Ovary (tissue), 7 donors: ENCODE measurements at regions not wholly inside any gene's neighbourhood (a gene's known extent, or its start where the extent isn't known, plus 50 kb on each side); places are given as distances from the start of the nearest gene placed in this dataset.

Experiments
- DNase-seq, 5 donors: peaks; one replicate each; pipeline ENCODE4 v3.0.0-alpha.2; 2019 to 2020
- H3K27ac ChIP-seq, 2 donors: fragments of 200-600 bp; one replicate each; pipeline versions ENCODE4 v1.5.1 to v1.8.0; 2019 to 2022
- H3K27me3 ChIP-seq: fragments of 200-600 bp; one replicate; pipeline ENCODE4 v1.8.0; 2022
- H3K36me3 ChIP-seq: fragments of 200-600 bp; sonication (generic); one replicate; pipeline ENCODE4 v1.5.1; 2019
- H3K4me1 ChIP-seq: one replicate; pipeline ENCODE4 v1.8.1; 2013; ENCODE audit warnings: mild to moderate bottlenecking, moderate library complexity; ENCODE audit not compliant: insufficient read depth
- H3K4me3 ChIP-seq: fragments of 200-600 bp; sonication (generic); one replicate; pipeline ENCODE4 v1.5.1; 2017
- H3K9me3 ChIP-seq, 2 donors: fragments of 200-600 bp in 1 of 2; sonication (generic) in 1 of 2; one replicate each; pipeline versions ENCODE4 v1.5.1 to v1.8.1; 2013 to 2019; ENCODE audit warnings: mild to moderate bottlenecking in 1 of 2, moderate library complexity in 1 of 2
- CTCF ChIP-seq, 3 donors: fragments of 450-650 bp in 2 of 3; fragments of 200-600 bp in 1 of 3; IDR thresholded peaks; one replicate each; pipeline versions ENCODE4 v1.5.1 to v1.8.0; 2016 to 2022; ENCODE audit warnings: antibody characterized with exemption in 3 of 3, mild to moderate bottlenecking in 1 of 3
- EP300 ChIP-seq: sonication (generic); formaldehyde crosslinking; IDR thresholded peaks from one replicate; pipeline ENCODE4 v1.6.1; 2017; ENCODE audit warnings: antibody characterized with exemption
- POLR2A ChIP-seq: fragments of 450-650 bp; IDR thresholded peaks from one replicate; pipeline ENCODE4 v1.6.1; 2017; ENCODE audit warnings: antibody characterized with exemption, mild to moderate bottlenecking, moderate library complexity
- WGBS, 3 donors: extraction: QIAGEN DNeasy Blood & Tissue Kit in 1 of 3; methylation state at CpG; one replicate each; pipeline versions ENCODE4 v1.1.5 to v1.1.7; 2013 to 2017; 5-methylcytosine and 5-hydroxymethylcytosine counted together
- intact Hi-C, 4 donors: fragments of 100-400 bp; cut with DNase I; formaldehyde crosslinking; loops; one replicate each; pipeline versions ENCODE4 v1.11.0 to v1.15.1; 2022 to 2023
- donor health status: DM: no; HTN: no; CAD: no; lungs with moderate emphysema.
- donor health status: DM: no; HTN: no; CAD: no.
- donor health status: Bipolar disorder and iron deficiency.
- donor health status: DM: no; HTN: no; CAD: no.
- donor health status: DM: yes; HTN: yes; CAD: no.

- H3K9me3 ChIP-seq, result no peaks in the 10 kb centered on the region
- intact Hi-C loops, result no loop called here
- no peaks in the 10 kb centered on the region for H3K36me3 ChIP-seq
- DNase-seq, result no peak
- no peak overlapping the region for H3K4me3 ChIP-seq
- H3K27ac ChIP-seq, result no peak overlapping the region
- 19 to 44% (median 32%) methylated on average over 2 of the region's 2 CpGs for WGBS, 3 donors
- no peaks in the 10 kb centered on the region for H3K4me1 ChIP-seq
- no peaks in the 10 kb centered on the region for H3K27me3 ChIP-seq
- no peak for TF ChIP-seq EP300
- TF ChIP-seq CTCF (IDR thresholded peaks at IDR 0.05), result no peak
- TF ChIP-seq POLR2A, result no peak
Observed at GRCh38 chrX:4841216-4841745, 1127.8 kb upstream of the PRKX start.

- Histone ChIP-seq H3K4me3 (no peak overlapping the region), H3K4me1 (no peaks in the 10 kb centered on the region), H3K27ac (no peak overlapping the region), H3K27me3 (no peaks in the 10 kb centered on the region), H3K36me3 (no peaks in the 10 kb centered on the region), H3K9me3 (no peaks in the 10 kb centered on the region)
- TF ChIP-seq POLR2A, result no peak
- no peak for TF ChIP-seq CTCF (IDR thresholded peaks at IDR 0.05)
- TF ChIP-seq EP300, result no peak
- no peak for DNase-seq
- WGBS, 3 donors, result 63 to 74% (median 72%) methylated on average over 1 of the region's 1 CpG
- intact Hi-C loops, result no loop called here
Observed at GRCh38 chrX:4831574-4831973, 1118.1 kb upstream of the PRKX start.

DNA sequence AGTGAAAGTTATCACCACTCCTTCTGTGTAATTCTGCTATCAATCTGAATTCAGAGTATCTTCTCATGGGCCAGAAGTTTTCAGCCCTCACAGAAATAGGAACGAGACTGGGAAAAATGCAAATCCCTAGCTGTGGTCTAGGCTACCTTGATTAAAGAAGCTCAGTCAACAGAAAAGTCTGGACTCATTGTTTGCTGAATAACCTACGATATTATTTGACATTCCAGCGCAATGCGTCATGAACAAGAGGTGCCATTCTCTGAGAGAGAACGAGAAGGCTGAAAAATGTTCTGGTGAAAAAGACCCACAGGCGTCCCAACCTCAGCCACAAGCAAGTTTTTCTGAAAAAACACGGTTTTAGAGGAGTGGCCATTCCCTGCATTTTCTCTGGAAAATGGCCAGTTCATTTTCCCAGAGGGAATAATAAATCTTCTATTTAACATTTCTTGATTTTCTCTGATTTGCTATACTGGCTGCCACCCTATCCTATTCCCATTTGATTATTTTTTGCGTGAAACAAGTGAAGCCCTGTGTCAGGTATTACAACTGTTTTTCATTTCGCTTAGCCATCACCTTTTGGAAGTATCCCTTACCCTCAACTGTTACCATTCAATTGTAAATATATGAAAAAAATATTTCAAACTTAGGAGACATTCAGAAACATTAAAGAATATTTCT is 1117.6 kb upstream of the PRKX start:
- TF ChIP-seq EP300, result no peak
- TF ChIP-seq POLR2A, result no peak
- no peak for TF ChIP-seq CTCF (IDR thresholded peaks at IDR 0.05)
- no peak for DNase-seq
- WGBS, 3 donors, result 74 to 81% (median 78%) methylated on average over 9 of the region's 9 CpGs
- H3K36me3 ChIP-seq, result no peaks in the 10 kb centered on the region
- no peak overlapping the region for H3K4me3 ChIP-seq
- H3K27ac ChIP-seq, result no peak overlapping the region
- H3K9me3 ChIP-seq, result no peaks in the 10 kb centered on the region
- H3K4me1 ChIP-seq, result no peaks in the 10 kb centered on the region
- intact Hi-C loops, result no loop called here
- no peaks in the 10 kb centered on the region for H3K27me3 ChIP-seq

DNA sequence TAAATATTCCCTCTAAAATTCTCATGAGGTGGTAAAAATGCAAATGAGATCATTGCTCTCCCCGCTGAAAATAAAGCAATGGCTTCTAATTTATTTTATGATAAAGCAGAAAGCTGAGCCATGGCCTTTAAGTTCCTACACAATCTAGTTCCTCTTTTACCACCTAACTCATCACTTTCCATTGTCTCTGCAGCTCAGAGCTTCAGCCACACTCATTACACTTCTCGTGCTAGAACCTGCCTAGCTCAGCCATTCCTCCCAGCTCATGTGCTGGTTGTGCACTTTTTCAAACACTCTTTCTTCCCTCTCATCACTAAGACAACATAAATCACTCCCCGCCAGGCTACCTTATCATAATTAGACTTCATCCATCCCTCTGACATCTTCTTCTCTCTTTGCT is 1112.1 kb upstream of the PRKX start:
- Histone ChIP-seq H3K27ac (no peak overlapping the region), H3K27me3 (no peaks in the 10 kb centered on the region), H3K36me3 (no peaks in the 10 kb centered on the region), H3K9me3 (no peaks in the 10 kb centered on the region), H3K4me1 (no peaks in the 10 kb centered on the region), H3K4me3 (no peak overlapping the region)
- TF ChIP-seq POLR2A, result no peak
- no peak for TF ChIP-seq EP300
- TF ChIP-seq CTCF (IDR thresholded peaks at IDR 0.05), result no peak
- WGBS, 3 donors, result 63 to 70% (median 68%) methylated on average over 3 of the region's 3 CpGs
- intact Hi-C loops, result no loop called here
- no peak for DNase-seq
